Liver (tissue), 7 donors: ENCODE measurements at regions not wholly inside any gene's neighbourhood (a gene's known extent, or its start where the extent isn't known, plus 50 kb on each side); places are given as distances from the start of the nearest gene placed in this dataset.

Experiments used
- DNase-seq: peaks from one replicate; pipeline ENCODE4 v3.0.0-alpha.2; 2017; ENCODE audit warnings: low spot score
- H3K27ac ChIP-seq, 2 donors: one replicate each; pipeline ENCODE4 v1.7.0; 2013; ENCODE audit warnings: inconsistent platforms in 2 of 2, low read length in 2 of 2, control low read depth in 1 of 2, low read depth in 1 of 2, mild to moderate bottlenecking in 1 of 2
- H3K27me3 ChIP-seq, 4 donors: one replicate each; pipeline versions ENCODE4 v1.6.1 to v1.7.0; 2013; ENCODE audit warnings: low read length in 3 of 4, inconsistent platforms in 1 of 4, mild to moderate bottlenecking in 1 of 4, moderate library complexity in 1 of 4; ENCODE audit not compliant: control insufficient read depth in 4 of 4, insufficient read depth in 4 of 4
- H3K36me3 ChIP-seq, 4 donors: one replicate each; pipeline versions ENCODE4 v1.6.1 to v1.7.0; 2013; ENCODE audit warnings: low read length in 3 of 4, mild to moderate bottlenecking in 3 of 4, low read depth in 1 of 4, moderate library complexity in 1 of 4; ENCODE audit not compliant: control insufficient read depth in 4 of 4, insufficient read depth in 3 of 4
- H3K4me1 ChIP-seq, 4 donors: one replicate each; pipeline versions ENCODE4 v1.6.1 to v1.7.0; 2013; ENCODE audit warnings: low read length in 3 of 4, mild to moderate bottlenecking in 3 of 4, moderate library complexity in 1 of 4; ENCODE audit not compliant: control insufficient read depth in 4 of 4, insufficient read depth in 4 of 4
- H3K4me3 ChIP-seq, 3 donors: one replicate each; pipeline versions ENCODE4 v1.6.1 to v1.7.0; 2013; ENCODE audit warnings: low read length in 3 of 3, control low read depth in 1 of 3, low read depth in 1 of 3, mild to moderate bottlenecking in 1 of 3
- H3K9ac ChIP-seq, 2 donors: one replicate each; pipeline ENCODE4 v1.7.0; 2013; ENCODE audit warnings: low read length in 2 of 2, mild to moderate bottlenecking in 2 of 2, moderate library complexity in 2 of 2, control low read depth in 1 of 2, low read depth in 1 of 2
- H3K9me3 ChIP-seq, 4 donors: one replicate each; pipeline versions ENCODE4 v1.6.1 to v1.7.0; 2013; ENCODE audit warnings: low read length in 3 of 4; ENCODE audit not compliant: control insufficient read depth in 4 of 4
- ATF3 ChIP-seq: IDR thresholded peaks from 2 replicates; pipeline ENCODE4 v1.6.1; 2016; ENCODE audit warnings: antibody characterized with exemption
- EGR1 ChIP-seq, 2 donors: IDR thresholded peaks; 2 replicates each; pipeline ENCODE4 v1.6.1; 2016 to 2018; ENCODE audit warnings: antibody characterized with exemption in 2 of 2, low read depth in 2 of 2
- FOXA1 ChIP-seq: IDR thresholded peaks from 2 replicates; pipeline ENCODE4 v1.6.1; 2016; ENCODE audit warnings: antibody characterized with exemption
- FOXA2 ChIP-seq: IDR thresholded peaks from 2 replicates; pipeline ENCODE4 v1.6.1; 2016; ENCODE audit warnings: antibody characterized with exemption
- GABPA ChIP-seq, 2 donors: IDR thresholded peaks in 1 of 2; conservative IDR thresholded peaks in 1 of 2; 2 replicates each; pipeline ENCODE4 v1.6.1; 2016; ENCODE audit warnings: antibody characterized with exemption in 2 of 2, mild to moderate bottlenecking in 1 of 2, moderate library complexity in 1 of 2
- HNF4A ChIP-seq, 2 donors: conservative IDR thresholded peaks; 2 replicates each; pipeline ENCODE4 v1.6.1; 2016; ENCODE audit warnings: antibody characterized with exemption in 2 of 2, mild to moderate bottlenecking in 2 of 2
- HNF4G ChIP-seq: IDR thresholded peaks from 2 replicates; pipeline ENCODE4 v1.6.1; 2016; ENCODE audit warnings: antibody characterized with exemption
- JUND ChIP-seq, 2 donors: IDR thresholded peaks; 2 replicates each; pipeline ENCODE4 v1.6.1; 2016; ENCODE audit warnings: antibody characterized with exemption in 2 of 2
- MAX ChIP-seq: IDR thresholded peaks from 2 replicates; pipeline ENCODE4 v1.6.1; 2016; ENCODE audit warnings: antibody characterized with exemption
- RAD21 ChIP-seq, 2 donors: IDR thresholded peaks; 2 replicates each; pipeline ENCODE4 v1.6.1; 2016; ENCODE audit warnings: antibody characterized with exemption in 2 of 2, mild to moderate bottlenecking in 2 of 2
- REST ChIP-seq: IDR thresholded peaks from 2 replicates; pipeline ENCODE4 v1.6.1; 2016; ENCODE audit warnings: antibody characterized with exemption, mild to moderate bottlenecking
- RXRA ChIP-seq, 2 donors: IDR thresholded peaks; 2 replicates each; pipeline ENCODE4 v1.6.1; 2017 to 2018; ENCODE audit warnings: antibody characterized with exemption in 2 of 2, mild to moderate bottlenecking in 1 of 2
- SP1 ChIP-seq: IDR thresholded peaks from 2 replicates; pipeline ENCODE4 v1.6.1; 2018; ENCODE audit warnings: antibody characterized with exemption, mild to moderate bottlenecking
- TAF1 ChIP-seq: conservative IDR thresholded peaks from 2 replicates; pipeline ENCODE4 v1.6.1; 2016; ENCODE audit warnings: antibody characterized with exemption, mild to moderate bottlenecking
- ZBTB33 ChIP-seq: IDR thresholded peaks from 2 replicates; pipeline ENCODE4 v1.6.1; 2016; ENCODE audit warnings: antibody characterized with exemption
- WGBS: extraction: QIAGEN DNeasy Blood & Tissue Kit; methylation state at CpG from one replicate; pipeline ENCODE4 v1.1.7; 2013; 5-methylcytosine and 5-hydroxymethylcytosine counted together
- donor health status: healthy.
- donor health status: healthy.
- donor health status: healthy.
- donor health status: healthy.

- 89% methylated on average over 3 of the region's 3 CpGs for WGBS
- H3K36me3 ChIP-seq = no peaks in the 10 kb centered on the region
- no peaks in the 10 kb centered on the region for H3K4me1 ChIP-seq
- no peak for DNase-seq
- no peak overlapping the region for H3K27ac ChIP-seq
- no peaks in the 10 kb centered on the region for H3K9me3 ChIP-seq
- H3K9ac ChIP-seq = no peak overlapping the region
- H3K4me3 ChIP-seq = no peak overlapping the region
- TF ChIP-seq EGR1 (IDR thresholded peaks at IDR 0.05; ENCODE audit: low read depth in 2 of 2) (no peak), REST (no peak), TAF1 (no peak), GABPA (IDR thresholded peaks at IDR 0.05 in 1 of 2, conservative IDR thresholded peaks at IDR 0.05 in 1 of 2) (no peak), FOXA2 (no peak), RXRA (IDR thresholded peaks at IDR 0.05) (no peak)
- H3K27me3 ChIP-seq = no peaks in the 10 kb centered on the region
These were observed 71.0 kb upstream of the SPACA1 start for GRCh38 chr6:87976616-87977015.

GRCh38 chr6:87975561-87975960, 72.1 kb upstream of the SPACA1 start:
- Histone ChIP-seq H3K4me1 (no peaks in the 10 kb centered on the region), H3K27me3 (no peaks in the 10 kb centered on the region), H3K9me3 (no peaks in the 10 kb centered on the region), H3K9ac (no peak overlapping the region), H3K4me3 (no peak overlapping the region), H3K36me3 (no peaks in the 10 kb centered on the region), H3K27ac (no peak overlapping the region)
- WGBS = 96% methylated on average over 2 of the region's 2 CpGs
- DNase-seq = no peak
- TF ChIP-seq MAX = no peak
- no peak for TF ChIP-seq HNF4A (conservative IDR thresholded peaks at IDR 0.05)
- TF ChIP-seq HNF4G = no peak
- no peak for TF ChIP-seq ZBTB33
- TF ChIP-seq TAF1 = no peak
- no peak for TF ChIP-seq RAD21 (IDR thresholded peaks at IDR 0.05)
- no peak for TF ChIP-seq GABPA (IDR thresholded peaks at IDR 0.05 in 1 of 2, conservative IDR thresholded peaks at IDR 0.05 in 1 of 2)
- no peak for TF ChIP-seq FOXA1
- no peak for TF ChIP-seq SP1
- no peak for TF ChIP-seq JUND (IDR thresholded peaks at IDR 0.05)
- no peak for TF ChIP-seq FOXA2

- DNase-seq = no peak
- H3K36me3 ChIP-seq = no peaks in the 10 kb centered on the region
- no peak for TF ChIP-seq ATF3
- TF ChIP-seq SP1 = no peak
- H3K4me1 ChIP-seq = peaks cover 0 to 4% (median 0%) of the 10 kb centered on the region in 4 donors
- no peak overlapping the region for H3K4me3 ChIP-seq
- no peak overlapping the region for H3K27ac ChIP-seq
- H3K27me3 ChIP-seq = peaks cover 0 to 8% (median under 1%) of the 10 kb centered on the region in 4 donors
- no peak overlapping the region for H3K9ac ChIP-seq
- H3K9me3 ChIP-seq = peaks cover 0 to 2% (median 0%) of the 10 kb centered on the region in 4 donors
These were observed 75.4 kb upstream of the SPACA1 start for GRCh38 chr6:87972279-87972678.
